ENCODE measurements at regions not wholly inside any gene's neighbourhood (a gene's known extent, or its start where the extent isn't known, plus 50 kb on each side); places are given as distances from the start of the nearest gene placed in this dataset.

- no peak for TF ChIP-seq CTCF (IDR thresholded peaks at IDR 0.05; ENCODE audit: poor library complexity)
- TF ChIP-seq EZH2 (IDR thresholded peaks at IDR 0.05; ENCODE audit: borderline replicate concordance), result no peak
These were observed 182.2 kb downstream of the ZFP36L2 start for GRCh38 chr2:43044093-43044681.
